ENCODE measurements at regions not wholly inside any gene's neighbourhood (a gene's known extent, or its start where the extent isn't known, plus 50 kb on each side); places are given as distances from the start of the nearest gene placed in this dataset.
A peak's percentile ranks its signal among the peaks of the same experiment; 100 is the strongest.

DNA sequence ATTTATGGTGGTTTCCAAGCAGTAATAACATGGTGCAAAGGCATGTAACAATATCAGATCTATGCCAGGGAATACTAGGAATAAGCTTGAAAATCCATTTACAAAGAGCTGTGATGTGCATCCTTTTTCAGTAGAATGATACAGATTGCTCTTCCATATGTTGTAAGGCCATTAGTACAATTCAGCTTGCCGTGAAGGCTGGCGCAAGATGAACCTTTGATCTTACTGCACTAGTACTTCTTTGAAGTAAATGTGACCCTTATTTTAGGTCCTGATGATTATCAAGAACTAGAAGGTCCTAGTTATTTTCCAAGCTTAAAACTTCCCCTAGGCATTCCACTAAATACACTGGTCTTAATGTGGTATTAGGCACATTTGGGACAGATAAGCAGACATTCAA is 210.1 kb upstream of the CD96 start:
- TF ChIP-seq, protein P1, sequence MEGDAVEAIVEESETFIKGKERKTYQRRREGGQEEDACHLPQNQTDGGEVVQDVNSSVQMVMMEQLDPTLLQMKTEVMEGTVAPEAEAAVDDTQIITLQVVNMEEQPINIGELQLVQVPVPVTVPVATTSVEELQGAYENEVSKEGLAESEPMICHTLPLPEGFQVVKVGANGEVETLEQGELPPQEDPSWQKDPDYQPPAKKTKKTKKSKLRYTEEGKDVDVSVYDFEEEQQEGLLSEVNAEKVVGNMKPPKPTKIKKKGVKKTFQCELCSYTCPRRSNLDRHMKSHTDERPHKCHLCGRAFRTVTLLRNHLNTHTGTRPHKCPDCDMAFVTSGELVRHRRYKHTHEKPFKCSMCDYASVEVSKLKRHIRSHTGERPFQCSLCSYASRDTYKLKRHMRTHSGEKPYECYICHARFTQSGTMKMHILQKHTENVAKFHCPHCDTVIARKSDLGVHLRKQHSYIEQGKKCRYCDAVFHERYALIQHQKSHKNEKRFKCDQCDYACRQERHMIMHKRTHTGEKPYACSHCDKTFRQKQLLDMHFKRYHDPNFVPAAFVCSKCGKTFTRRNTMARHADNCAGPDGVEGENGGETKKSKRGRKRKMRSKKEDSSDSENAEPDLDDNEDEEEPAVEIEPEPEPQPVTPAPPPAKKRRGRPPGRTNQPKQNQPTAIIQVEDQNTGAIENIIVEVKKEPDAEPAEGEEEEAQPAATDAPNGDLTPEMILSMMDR (IDR thresholded peaks at IDR 0.05; ENCODE audit: borderline replicate concordance, control extremely low read depth, extremely low read depth, insufficient read depth, missing control alignments), result no peak
- no peak for DNase-seq (ENCODE audit: low spot score)
- in situ Hi-C loops (cut with MboI; ENCODE audit: low sequenced_read_pairs, unreplicated experiment), result no loop called here

DNA sequence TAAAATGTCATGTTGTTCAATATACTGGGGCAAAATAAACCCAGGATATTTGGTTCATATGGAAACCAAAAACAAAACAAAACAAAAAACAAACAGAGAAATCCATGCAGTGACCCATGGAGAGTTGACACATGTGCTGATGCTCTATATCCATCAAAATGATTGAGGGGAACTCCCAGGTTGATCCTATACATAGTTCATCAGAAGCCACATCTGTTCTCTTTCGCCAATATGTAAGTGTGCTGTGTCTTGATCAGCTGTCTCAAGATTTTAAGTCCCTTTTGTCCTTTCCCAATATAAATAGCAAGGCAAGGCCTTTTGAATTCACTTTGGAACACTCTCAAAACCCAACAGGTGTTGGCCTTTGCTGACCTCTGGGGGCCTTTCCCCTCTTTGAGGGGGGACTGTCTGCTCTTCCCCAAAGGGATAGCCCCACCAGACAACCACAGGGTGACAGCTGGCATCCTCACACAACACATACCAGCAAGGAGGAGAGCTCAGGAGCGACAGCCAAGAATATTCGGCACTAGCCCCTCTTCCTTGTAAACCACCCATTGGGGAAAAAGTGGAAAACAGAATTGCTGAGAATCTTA is 209.4 kb upstream of the CD96 start:
- in situ Hi-C loops (cut with MboI; ENCODE audit: low sequenced_read_pairs, unreplicated experiment), result no loop called here
- no peak for DNase-seq (ENCODE audit: low spot score)
- TF ChIP-seq, protein P1 (IDR thresholded peaks at IDR 0.05; ENCODE audit: borderline replicate concordance, control extremely low read depth, extremely low read depth, insufficient read depth, missing control alignments), result no peak

DNA sequence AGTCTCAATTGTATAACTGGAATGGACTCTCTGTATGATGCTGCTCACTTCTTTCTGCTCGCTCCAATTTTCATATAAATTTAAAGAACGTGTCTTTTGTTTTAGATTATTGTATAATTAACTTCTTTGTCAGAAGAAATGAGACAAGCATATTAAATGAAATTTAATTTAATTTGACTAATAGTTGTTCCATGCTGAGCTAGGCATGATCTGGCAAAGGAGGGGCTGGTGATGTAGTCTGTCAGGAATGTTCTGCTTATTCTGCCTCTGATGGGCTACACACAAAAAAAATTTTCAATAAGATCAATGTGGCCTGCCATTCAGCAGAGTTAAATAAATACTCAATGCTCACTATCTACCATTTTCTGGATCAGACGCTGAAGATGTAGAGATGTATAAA is 208.4 kb upstream of the CD96 start:
- in situ Hi-C loops (cut with MboI; ENCODE audit: low sequenced_read_pairs, unreplicated experiment), result no loop called here
- TF ChIP-seq, protein P1 (IDR thresholded peaks at IDR 0.05; ENCODE audit: borderline replicate concordance, control extremely low read depth, extremely low read depth, insufficient read depth, missing control alignments), result no peak
- no peak for DNase-seq (ENCODE audit: low spot score)

DNA sequence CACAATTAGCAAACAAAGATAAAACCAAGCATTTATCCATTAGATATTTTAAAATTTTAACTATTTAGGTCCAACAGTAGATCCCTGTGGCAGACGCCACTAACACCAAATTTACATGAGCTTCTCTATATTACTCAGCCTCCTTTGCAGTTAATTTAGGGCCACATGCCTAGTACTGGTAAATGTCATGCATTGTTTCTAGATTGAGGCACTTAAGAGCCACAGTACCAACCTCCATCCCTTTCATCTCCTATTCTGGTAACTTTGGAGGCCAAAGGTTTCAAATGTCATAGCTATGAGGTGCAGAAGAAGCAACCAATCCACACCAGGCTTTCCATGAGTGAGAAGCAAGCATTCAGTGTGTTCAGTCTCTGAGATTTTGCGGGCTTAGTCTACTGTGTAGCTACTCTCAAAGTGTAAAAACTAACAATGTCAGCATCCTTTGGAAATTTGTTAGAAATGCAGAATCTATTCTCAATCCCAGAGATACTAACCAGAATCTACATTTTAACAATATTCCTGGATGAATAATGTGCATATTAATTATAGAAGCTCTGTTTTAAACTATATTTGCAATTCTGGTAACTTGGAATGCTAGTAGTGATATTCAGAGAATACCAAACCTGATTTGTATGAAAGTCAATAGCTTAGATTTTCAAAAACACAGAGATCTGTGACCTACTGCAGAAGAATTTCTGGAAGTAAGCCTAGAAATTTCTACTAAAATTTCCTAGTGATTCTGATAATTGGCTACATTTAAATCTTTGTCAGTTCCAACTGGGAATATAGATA is 206.3 kb upstream of the CD96 start:
- DNase-seq (ENCODE audit: low spot score), result no peak
- in situ Hi-C loops (cut with MboI; ENCODE audit: low sequenced_read_pairs, unreplicated experiment), result no loop called here
- TF ChIP-seq, protein P1 (IDR thresholded peaks at IDR 0.05; ENCODE audit: borderline replicate concordance, control extremely low read depth, extremely low read depth, insufficient read depth, missing control alignments), result no peak

DNA sequence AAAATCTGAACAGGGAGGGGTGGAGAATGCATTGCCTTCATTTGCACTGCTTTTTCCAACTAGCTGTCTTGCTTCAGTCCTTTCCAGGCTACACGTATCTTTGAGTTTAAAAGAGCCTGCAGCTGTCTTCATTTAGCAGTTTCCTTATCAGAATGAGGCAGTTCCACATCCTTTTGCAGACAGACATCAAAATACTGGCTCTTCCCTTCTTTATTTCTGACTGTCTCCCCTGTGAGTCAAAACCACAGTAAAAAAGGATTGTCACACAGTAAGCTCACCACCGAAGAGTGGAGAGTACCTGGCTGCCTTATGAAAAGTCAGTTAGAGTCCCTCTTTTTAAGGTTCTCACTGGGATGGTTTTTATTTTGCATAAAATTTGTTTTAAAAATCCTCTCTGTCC is 205.5 kb upstream of the CD96 start:
- in situ Hi-C loops (cut with MboI; ENCODE audit: low sequenced_read_pairs, unreplicated experiment), result no loop called here
- no peak for DNase-seq (ENCODE audit: low spot score)
- TF ChIP-seq, protein P1 (IDR thresholded peaks at IDR 0.05; ENCODE audit: borderline replicate concordance, control extremely low read depth, extremely low read depth, insufficient read depth, missing control alignments), result no peak

DNA sequence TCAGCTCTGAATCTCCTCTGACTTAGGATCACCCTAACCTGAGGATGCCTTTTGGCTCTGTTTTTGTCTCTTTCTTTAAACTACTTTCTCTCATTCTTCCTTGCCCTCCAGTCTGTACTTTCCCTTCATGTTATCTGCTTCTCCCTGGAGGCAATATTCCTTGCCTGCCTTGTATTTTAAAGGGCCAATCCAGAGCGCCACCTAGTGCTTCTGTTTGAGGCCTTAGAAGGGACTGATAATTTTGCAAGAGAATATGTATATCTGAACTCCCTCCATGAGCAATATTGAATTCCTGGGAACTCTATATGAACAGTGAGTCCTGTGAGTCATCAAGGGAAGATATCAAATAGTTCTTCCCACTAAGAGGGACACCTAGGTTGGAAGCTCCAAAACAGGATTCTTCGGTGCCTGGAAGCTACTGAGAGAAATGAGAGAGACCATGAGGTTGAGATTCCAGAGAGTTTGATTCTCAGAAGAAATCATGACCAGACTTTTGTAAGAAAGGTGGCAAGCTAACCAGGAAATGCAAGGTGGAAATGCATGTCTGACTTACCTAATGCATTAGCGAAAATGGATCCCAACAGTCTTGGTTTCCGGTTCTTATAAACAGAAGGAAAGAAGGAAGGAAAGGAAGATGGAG is 203.8 kb upstream of the CD96 start:
- in situ Hi-C loops (cut with MboI; ENCODE audit: low sequenced_read_pairs, unreplicated experiment), result no loop called here
- peak; percentile 28 for DNase-seq (ENCODE audit: low spot score)
- TF ChIP-seq, protein P1 (IDR thresholded peaks at IDR 0.05; ENCODE audit: borderline replicate concordance, control extremely low read depth, extremely low read depth, insufficient read depth, missing control alignments), result peak; percentile 56

All from GM13976 (cell line).